ENCODE measurements at regions not wholly inside any gene's neighbourhood (a gene's known extent, or its start where the extent isn't known, plus 50 kb on each side); places are given as distances from the start of the nearest gene placed in this dataset.

DNA sequence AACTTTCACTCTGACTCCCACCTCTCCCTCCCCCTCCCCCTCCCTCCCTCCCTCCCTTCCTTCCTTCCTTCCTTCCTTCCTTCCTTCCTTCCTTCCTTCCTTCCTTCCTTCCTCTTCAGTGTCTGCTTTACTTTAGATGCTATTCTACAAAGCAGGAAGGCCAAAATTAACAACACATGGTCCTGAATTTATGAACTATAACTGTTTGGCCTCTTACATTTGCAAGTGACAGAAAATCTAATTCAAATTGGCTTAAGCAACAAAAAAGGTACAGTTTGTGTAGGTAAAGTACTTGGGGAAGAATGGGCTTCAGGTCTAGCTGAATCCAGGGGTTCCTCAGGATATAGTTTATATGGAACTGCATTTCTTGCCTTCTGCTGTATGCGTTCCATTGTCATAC lies 673.0 kb downstream of the AACS start (continued):
- TF ChIP-seq, protein P1, sequence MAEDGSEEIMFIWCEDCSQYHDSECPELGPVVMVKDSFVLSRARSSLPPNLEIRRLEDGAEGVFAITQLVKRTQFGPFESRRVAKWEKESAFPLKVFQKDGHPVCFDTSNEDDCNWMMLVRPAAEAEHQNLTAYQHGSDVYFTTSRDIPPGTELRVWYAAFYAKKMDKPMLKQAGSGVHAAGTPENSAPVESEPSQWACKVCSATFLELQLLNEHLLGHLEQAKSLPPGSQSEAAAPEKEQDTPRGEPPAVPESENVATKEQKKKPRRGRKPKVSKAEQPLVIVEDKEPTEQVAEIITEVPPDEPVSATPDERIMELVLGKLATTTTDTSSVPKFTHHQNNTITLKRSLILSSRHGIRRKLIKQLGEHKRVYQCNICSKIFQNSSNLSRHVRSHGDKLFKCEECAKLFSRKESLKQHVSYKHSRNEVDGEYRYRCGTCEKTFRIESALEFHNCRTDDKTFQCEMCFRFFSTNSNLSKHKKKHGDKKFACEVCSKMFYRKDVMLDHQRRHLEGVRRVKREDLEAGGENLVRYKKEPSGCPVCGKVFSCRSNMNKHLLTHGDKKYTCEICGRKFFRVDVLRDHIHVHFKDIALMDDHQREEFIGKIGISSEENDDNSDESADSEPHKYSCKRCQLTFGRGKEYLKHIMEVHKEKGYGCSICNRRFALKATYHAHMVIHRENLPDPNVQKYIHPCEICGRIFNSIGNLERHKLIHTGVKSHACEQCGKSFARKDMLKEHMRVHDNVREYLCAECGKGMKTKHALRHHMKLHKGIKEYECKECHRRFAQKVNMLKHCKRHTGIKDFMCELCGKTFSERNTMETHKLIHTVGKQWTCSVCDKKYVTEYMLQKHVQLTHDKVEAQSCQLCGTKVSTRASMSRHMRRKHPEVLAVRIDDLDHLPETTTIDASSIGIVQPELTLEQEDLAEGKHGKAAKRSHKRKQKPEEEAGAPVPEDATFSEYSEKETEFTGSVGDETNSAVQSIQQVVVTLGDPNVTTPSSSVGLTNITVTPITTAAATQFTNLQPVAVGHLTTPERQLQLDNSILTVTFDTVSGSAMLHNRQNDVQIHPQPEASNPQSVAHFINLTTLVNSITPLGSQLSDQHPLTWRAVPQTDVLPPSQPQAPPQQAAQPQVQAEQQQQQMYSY (CRISPR knock-in tag; IDR thresholded peaks at IDR 0.05): no peak
- TF ChIP-seq, protein P2, sequence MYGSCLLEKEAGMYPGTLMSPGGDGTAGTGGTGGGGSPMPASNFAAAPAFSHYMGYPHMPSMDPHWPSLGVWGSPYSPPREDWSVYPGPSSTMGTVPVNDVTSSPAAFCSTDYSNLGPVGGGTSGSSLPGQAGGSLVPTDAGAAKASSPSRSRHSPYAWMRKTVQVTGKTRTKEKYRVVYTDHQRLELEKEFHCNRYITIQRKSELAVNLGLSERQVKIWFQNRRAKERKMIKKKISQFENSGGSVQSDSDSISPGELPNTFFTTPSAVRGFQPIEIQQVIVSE (CRISPR knock-in tag; IDR thresholded peaks at IDR 0.05; ENCODE audit: borderline replicate concordance): no peak
- TF ChIP-seq FOXP4 (CRISPR knock-in tag; IDR thresholded peaks at IDR 0.05) (no peak), CREM (CRISPR knock-in tag; IDR thresholded peaks at IDR 0.05) (no peak), NFYB (CRISPR knock-in tag; conservative IDR thresholded peaks at IDR 0.05; ENCODE audit: low read depth) (no peak), ELF4 (CRISPR knock-in tag; IDR thresholded peaks at IDR 0.05; ENCODE audit: low read depth) (no peak), ATF1 (CRISPR knock-in tag; IDR thresholded peaks at IDR 0.05) (no peak)
- TF ChIP-seq, protein P3, sequence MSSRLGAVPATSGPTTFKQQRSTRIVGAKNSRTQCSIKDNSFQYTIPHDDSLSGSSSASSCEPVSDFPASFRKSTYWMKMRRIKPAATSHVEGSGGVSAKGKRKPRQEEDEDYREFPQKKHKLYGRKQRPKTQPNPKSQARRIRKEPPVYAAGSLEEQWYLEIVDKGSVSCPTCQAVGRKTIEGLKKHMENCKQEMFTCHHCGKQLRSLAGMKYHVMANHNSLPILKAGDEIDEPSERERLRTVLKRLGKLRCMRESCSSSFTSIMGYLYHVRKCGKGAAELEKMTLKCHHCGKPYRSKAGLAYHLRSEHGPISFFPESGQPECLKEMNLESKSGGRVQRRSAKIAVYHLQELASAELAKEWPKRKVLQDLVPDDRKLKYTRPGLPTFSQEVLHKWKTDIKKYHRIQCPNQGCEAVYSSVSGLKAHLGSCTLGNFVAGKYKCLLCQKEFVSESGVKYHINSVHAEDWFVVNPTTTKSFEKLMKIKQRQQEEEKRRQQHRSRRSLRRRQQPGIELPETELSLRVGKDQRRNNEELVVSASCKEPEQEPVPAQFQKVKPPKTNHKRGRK (CRISPR knock-in tag; IDR thresholded peaks at IDR 0.05; ENCODE audit: borderline replicate concordance): no peak

- ATAC-seq (no peak), DNase-seq (ENCODE audit: low spot score) (no peak)
- ChIA-PET POLR2A (no interaction called here), CTCF (no interaction called here)
- Mint-ChIP-seq H3K27ac (no peak overlapping the region), H3K27me3 (ENCODE audit: low read depth) (peaks cover 7% of the 10 kb centered on the region), H3K4me1 (no peaks in the 10 kb centered on the region), H3K36me3 (peaks cover 58% of the 10 kb centered on the region), H3K4me3 (no peak overlapping the region), H3K9me3 (peaks cover 72% of the 10 kb centered on the region)
- TF ChIP-seq KAT7 (CRISPR knock-in tag; IDR thresholded peaks at IDR 0.05; ENCODE audit: borderline replicate concordance) (no peak), ZNF317 (CRISPR knock-in tag; IDR thresholded peaks at IDR 0.05; ENCODE audit: borderline replicate concordance, low read depth) (no peak), CREB1 (CRISPR knock-in tag; IDR thresholded peaks at IDR 0.05) (no peak), TEAD4 (CRISPR knock-in tag; IDR thresholded peaks at IDR 0.05) (no peak), ETV6 (CRISPR knock-in tag; IDR thresholded peaks at IDR 0.05) (no peak), MXD4 (CRISPR knock-in tag; IDR thresholded peaks at IDR 0.05; ENCODE audit: borderline replicate concordance) (no peak), CTCF (IDR thresholded peaks at IDR 0.05) (no peak), ESRRA (CRISPR knock-in tag; IDR thresholded peaks at IDR 0.05; ENCODE audit: borderline replicate concordance) (no peak), ZBTB21 (CRISPR knock-in tag; IDR thresholded peaks at IDR 0.05; ENCODE audit: borderline replicate concordance) (no peak), TCF7 (CRISPR knock-in tag; IDR thresholded peaks at IDR 0.05; ENCODE audit: low read depth) (no peak)
- TF ChIP-seq, protein P4, sequence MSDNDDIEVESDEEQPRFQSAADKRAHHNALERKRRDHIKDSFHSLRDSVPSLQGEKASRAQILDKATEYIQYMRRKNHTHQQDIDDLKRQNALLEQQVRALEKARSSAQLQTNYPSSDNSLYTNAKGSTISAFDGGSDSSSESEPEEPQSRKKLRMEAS (CRISPR knock-in tag; IDR thresholded peaks at IDR 0.05): no peak
Observed at GRCh38 chr12:125742413-125742812, 677.2 kb downstream of the AACS start.
